ENCODE measurements at regions not wholly inside any gene's neighbourhood (a gene's known extent, or its start where the extent isn't known, plus 50 kb on each side); places are given as distances from the start of the nearest gene placed in this dataset.
A peak's percentile ranks its signal among the peaks of the same experiment; 100 is the strongest.

- Mint-ChIP-seq H3K27me3 (ENCODE audit: low read depth) (peaks cover 9% of the 10 kb centered on the region), H3K4me3 (no peak overlapping the region), H3K36me3 (ENCODE audit: low read depth) (no peaks in the 10 kb centered on the region)
Measured at GRCh38 chr16:9463461-9463860, 372.0 kb downstream of the HAPSTR1 start.

GRCh38 chr16:9465161-9465560 is 373.7 kb downstream of the HAPSTR1 start:
- Mint-ChIP-seq H3K4me3 (no peak overlapping the region), H3K36me3 (ENCODE audit: low read depth) (no peaks in the 10 kb centered on the region), H3K4me1 (no peaks in the 10 kb centered on the region), H3K9me3 (peaks cover 7% of the 10 kb centered on the region), H3K27ac (no peak overlapping the region), H3K27me3 (ENCODE audit: low read depth) (peaks cover 10% of the 10 kb centered on the region)
- TF ChIP-seq CTCF (IDR thresholded peaks at IDR 0.05; ENCODE audit: unreplicated experiment in 3 of 3): no peak

More at GRCh38 chr16:9463461-9463860, 372.0 kb downstream of the HAPSTR1 start:
- Mint-ChIP-seq H3K9me3 (no peaks in the 10 kb centered on the region), H3K27ac (peak overlapping the region in 1 of 3 experiments; percentile 45), H3K4me1 (no peaks in the 10 kb centered on the region)
- no peak for TF ChIP-seq CTCF (IDR thresholded peaks at IDR 0.05; ENCODE audit: unreplicated experiment in 3 of 3)

GRCh38 chr16:9469512-9469911 is 378.1 kb downstream of the HAPSTR1 start:
- Mint-ChIP-seq H3K9me3 (peaks cover 7% of the 10 kb centered on the region), H3K4me3 (no peak overlapping the region), H3K36me3 (ENCODE audit: low read depth) (no peaks in the 10 kb centered on the region), H3K27ac (peak overlapping the region in 2 of 3 experiments; percentile 54 to 55), H3K4me1 (no peaks in the 10 kb centered on the region), H3K27me3 (ENCODE audit: low read depth) (peaks cover 6% of the 10 kb centered on the region)
- TF ChIP-seq CTCF (IDR thresholded peaks at IDR 0.05; ENCODE audit: unreplicated experiment in 3 of 3): no peak

- no peaks in the 10 kb centered on the region for H3K4me1 Mint-ChIP-seq
- H3K27me3 Mint-ChIP-seq (ENCODE audit: low read depth): peaks cover 5% of the 10 kb centered on the region
- TF ChIP-seq CTCF (IDR thresholded peaks at IDR 0.05; ENCODE audit: unreplicated experiment in 3 of 3): no peak
- H3K36me3 Mint-ChIP-seq (ENCODE audit: low read depth): no peaks in the 10 kb centered on the region
- H3K4me3 Mint-ChIP-seq: no peak overlapping the region
- no peak overlapping the region for H3K27ac Mint-ChIP-seq
- no peaks in the 10 kb centered on the region for H3K9me3 Mint-ChIP-seq
Measured at GRCh38 chr16:9476744-9477143, 385.3 kb downstream of the HAPSTR1 start.

GRCh38 chr16:9479008-9479407 is 387.6 kb downstream of the HAPSTR1 start:
- TF ChIP-seq CTCF (IDR thresholded peaks at IDR 0.05; ENCODE audit: unreplicated experiment in 3 of 3): peak in 2 of 3 experiments; percentile 22 to 35
- no peaks in the 10 kb centered on the region for H3K36me3 Mint-ChIP-seq (ENCODE audit: low read depth)
- peak overlapping the region in 1 of 3 experiments; percentile 61 for H3K27ac Mint-ChIP-seq
- H3K4me1 Mint-ChIP-seq: no peaks in the 10 kb centered on the region
- no peaks in the 10 kb centered on the region for H3K9me3 Mint-ChIP-seq
- H3K27me3 Mint-ChIP-seq (ENCODE audit: low read depth): peaks cover 5% of the 10 kb centered on the region
- H3K4me3 Mint-ChIP-seq: no peak overlapping the region

- Mint-ChIP-seq H3K4me1 (peaks cover 11% of the 10 kb centered on the region), H3K9me3 (no peaks in the 10 kb centered on the region), H3K36me3 (ENCODE audit: low read depth) (no peaks in the 10 kb centered on the region), H3K27ac (no peak overlapping the region), H3K4me3 (no peak overlapping the region), H3K27me3 (ENCODE audit: low read depth) (peaks cover 5% of the 10 kb centered on the region)
- no peak for TF ChIP-seq CTCF (IDR thresholded peaks at IDR 0.05; ENCODE audit: unreplicated experiment in 3 of 3)
Measured at GRCh38 chr16:9480503-9480902, 389.1 kb downstream of the HAPSTR1 start.
